Activated naive CD8-positive, alpha-beta T cell treated with anti-CD3 and anti-CD28 coated beads, Interleukin-2, amount 10 ng/mL, durations not matched to agents 7 days and 5 days (primary cell): ENCODE measurements at regions not wholly inside any gene's neighbourhood (a gene's known extent, or its start where the extent isn't known, plus 50 kb on each side); places are given as distances from the start of the nearest gene placed in this dataset.

Experiments used
- ATAC-seq: fragments of 150-1000 bp; cut with Tn5 transposase; one replicate; pipeline ENCODE4 v1.10.0; 2021; ENCODE audit warnings: low read depth, moderate library complexity
- POLR2A ChIA-PET: fragments of 350-600 bp; sonication (Branson Sonifier 250); formaldehyde crosslinking; loops from one replicate; lab custom pipeline; 2021; ENCODE audit warnings: antibody characterized with exemption; lab: Charles Lee
- DNase-seq: peaks from one replicate; pipeline ENCODE4 v3.0.0; 2021
- H3K27ac Mint-ChIP-seq: one replicate; pipeline ENCODE4 v1.8.0; 2022; ENCODE audit warnings: mild to moderate bottlenecking, mixed read lengths
- H3K27me3 Mint-ChIP-seq: one replicate; pipeline ENCODE4 v1.8.0; 2022; ENCODE audit warnings: mild to moderate bottlenecking, moderate library complexity, mixed read lengths
- H3K36me3 Mint-ChIP-seq: one replicate; pipeline ENCODE4 v1.8.0; 2021; ENCODE audit warnings: mild to moderate bottlenecking, mixed read lengths
- H3K4me1 Mint-ChIP-seq: one replicate; pipeline ENCODE4 v1.8.0; 2021; ENCODE audit warnings: mixed read lengths
- H3K4me3 Mint-ChIP-seq: one replicate; pipeline ENCODE4 v1.8.0; 2022; ENCODE audit warnings: mild to moderate bottlenecking, moderate library complexity, mixed read lengths
- H3K9me3 Mint-ChIP-seq: one replicate; pipeline ENCODE4 v1.8.0; 2021; ENCODE audit warnings: mixed read lengths

- POLR2A ChIA-PET, result no interaction called here
These were observed 277.4 kb downstream of the BLID start for GRCh38 chr11:121838571-121838970.

DNA sequence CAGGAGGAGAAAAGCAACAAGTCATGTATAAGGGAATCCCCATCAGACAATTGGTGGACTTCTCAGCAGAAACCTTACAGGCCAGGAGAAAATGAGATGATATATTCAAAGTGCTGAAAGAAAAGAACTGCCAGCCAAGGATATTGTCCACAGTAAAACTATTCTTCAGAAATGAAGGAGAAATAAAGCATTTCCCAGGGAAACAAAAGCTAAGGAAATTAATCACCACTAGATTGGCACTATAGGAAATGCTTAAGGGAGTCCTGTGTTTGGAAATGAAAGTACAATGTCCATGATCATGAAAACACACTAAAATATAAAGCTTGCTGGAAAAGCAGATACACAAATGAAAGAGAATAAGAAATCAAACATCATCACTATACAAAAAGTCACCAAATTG lies 282.0 kb downstream of the BLID start:
- no peak for DNase-seq
- peaks cover 1% of the 10 kb centered on the region for H3K27me3 Mint-ChIP-seq
- H3K4me1 Mint-ChIP-seq, result no peaks in the 10 kb centered on the region
- ATAC-seq, result no peak
- peaks cover 7% of the 10 kb centered on the region for H3K9me3 Mint-ChIP-seq
- H3K4me3 Mint-ChIP-seq, result no peak overlapping the region
- POLR2A ChIA-PET, result no interaction called here
- H3K27ac Mint-ChIP-seq, result no peak overlapping the region
- H3K36me3 Mint-ChIP-seq, result no peaks in the 10 kb centered on the region

More at GRCh38 chr11:121838571-121838970, 277.4 kb downstream of the BLID start:
- ATAC-seq, result no peak
- Mint-ChIP-seq H3K9me3 (peaks cover 2% of the 10 kb centered on the region), H3K36me3 (no peaks in the 10 kb centered on the region), H3K27me3 (peaks cover 1% of the 10 kb centered on the region), H3K4me3 (no peak overlapping the region), H3K27ac (no peak overlapping the region), H3K4me1 (no peaks in the 10 kb centered on the region)
- DNase-seq, result no peak

DNA sequence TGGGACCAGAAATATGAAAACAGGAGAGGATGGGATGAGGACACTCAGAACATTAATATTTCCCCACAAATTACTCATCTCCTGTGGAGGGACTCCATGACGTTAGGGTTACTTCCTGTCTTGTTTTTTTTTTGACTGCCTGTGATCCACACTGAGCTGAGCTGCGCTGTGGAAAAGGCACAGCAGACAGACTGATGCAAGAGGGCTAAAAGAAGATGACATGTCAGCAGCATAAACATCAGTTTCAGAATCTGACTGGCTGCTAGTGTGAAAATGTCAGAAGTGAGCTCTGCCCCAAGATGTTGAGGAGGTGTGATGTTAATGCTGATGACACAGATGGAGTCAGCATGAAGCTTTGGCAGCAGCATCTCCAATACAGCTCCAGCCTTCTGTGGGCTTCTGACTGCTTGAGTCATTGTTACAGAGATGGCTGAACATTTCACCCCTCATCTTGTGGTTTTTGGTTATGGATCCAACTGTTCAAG lies 286.8 kb downstream of the BLID start:
- no peak for ATAC-seq

GRCh38 chr11:121814962-121815361 lies 301.1 kb downstream of the BLID start:
- Mint-ChIP-seq H3K27ac (no peak overlapping the region), H3K4me3 (no peak overlapping the region), H3K4me1 (no peaks in the 10 kb centered on the region), H3K27me3 (no peaks in the 10 kb centered on the region), H3K9me3 (peaks cover 13% of the 10 kb centered on the region), H3K36me3 (no peaks in the 10 kb centered on the region)
- DNase-seq, result no peak
- POLR2A ChIA-PET, result no interaction called here
- ATAC-seq, result no peak

More for the DNA sequence above, 286.8 kb downstream of the BLID start:
- Mint-ChIP-seq H3K36me3 (no peaks in the 10 kb centered on the region), H3K27me3 (peaks cover 1% of the 10 kb centered on the region), H3K4me1 (no peaks in the 10 kb centered on the region), H3K4me3 (no peak overlapping the region), H3K27ac (no peak overlapping the region), H3K9me3 (peaks cover 9% of the 10 kb centered on the region)
- POLR2A ChIA-PET, result no interaction called here
- DNase-seq, result no peak

DNA sequence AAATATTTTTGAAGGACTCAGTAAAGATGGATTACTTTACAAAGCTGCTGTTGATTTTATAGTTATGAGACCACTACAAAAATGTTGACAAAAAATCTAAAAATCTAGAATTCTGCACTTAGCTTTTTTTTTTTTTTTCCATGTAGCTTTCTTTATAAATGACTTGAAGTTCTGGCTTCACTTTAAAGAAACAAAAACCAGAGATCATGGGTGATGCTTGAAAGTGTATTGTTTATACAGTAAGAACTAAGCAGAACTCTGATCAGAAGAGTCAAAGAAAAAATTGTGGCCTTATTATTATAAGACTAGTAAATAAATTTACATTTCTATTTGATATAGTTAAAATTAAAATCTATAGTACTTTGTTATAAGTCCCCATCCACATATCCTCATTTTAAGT lies 301.7 kb downstream of the BLID start:
- POLR2A ChIA-PET, result no interaction called here
- no peaks in the 10 kb centered on the region for H3K36me3 Mint-ChIP-seq
- H3K9me3 Mint-ChIP-seq, result peaks cover 13% of the 10 kb centered on the region
- DNase-seq, result no peak
- no peak overlapping the region for H3K4me3 Mint-ChIP-seq
- no peaks in the 10 kb centered on the region for H3K4me1 Mint-ChIP-seq
- H3K27ac Mint-ChIP-seq, result no peak overlapping the region
- no peaks in the 10 kb centered on the region for H3K27me3 Mint-ChIP-seq
- ATAC-seq, result no peak

GRCh38 chr11:121810291-121810690 lies 305.7 kb downstream of the BLID start:
- no peak for DNase-seq
- peaks cover 9% of the 10 kb centered on the region for H3K9me3 Mint-ChIP-seq
- no peaks in the 10 kb centered on the region for H3K36me3 Mint-ChIP-seq
- no peak overlapping the region for H3K4me3 Mint-ChIP-seq
- no peaks in the 10 kb centered on the region for H3K4me1 Mint-ChIP-seq
- POLR2A ChIA-PET, result no interaction called here
- no peak overlapping the region for H3K27ac Mint-ChIP-seq
- no peaks in the 10 kb centered on the region for H3K27me3 Mint-ChIP-seq
- ATAC-seq, result no peak

DNA sequence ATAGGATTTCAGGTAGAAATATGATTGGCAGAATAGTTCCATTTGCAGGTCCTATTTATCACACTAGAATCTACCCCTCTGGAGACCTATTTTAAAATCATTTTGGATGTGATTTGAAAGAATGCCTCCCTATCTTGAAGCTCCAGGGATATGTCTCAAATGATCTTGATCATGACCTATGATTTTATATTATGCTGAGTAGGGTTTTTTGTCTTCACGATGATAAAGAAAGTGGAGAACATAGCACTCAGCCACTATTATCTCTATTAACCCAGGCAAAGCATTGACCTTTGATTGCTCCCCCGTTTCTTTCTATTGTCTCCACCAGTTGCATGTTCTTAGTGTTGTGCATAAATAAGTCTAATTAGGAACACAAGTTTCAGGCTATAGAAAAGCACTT lies 307.9 kb downstream of the BLID start:
- Mint-ChIP-seq H3K4me3 (no peak overlapping the region), H3K36me3 (no peaks in the 10 kb centered on the region), H3K4me1 (no peaks in the 10 kb centered on the region), H3K27me3 (no peaks in the 10 kb centered on the region), H3K27ac (no peak overlapping the region), H3K9me3 (peaks cover 8% of the 10 kb centered on the region)
- POLR2A ChIA-PET, result no interaction called here
- DNase-seq (no peak), ATAC-seq (no peak)

- ATAC-seq (no peak), DNase-seq (no peak)
- H3K9me3 Mint-ChIP-seq, result no peaks in the 10 kb centered on the region
- H3K27me3 Mint-ChIP-seq, result no peaks in the 10 kb centered on the region
- no peak overlapping the region for H3K27ac Mint-ChIP-seq
- POLR2A ChIA-PET, result no interaction called here
- no peaks in the 10 kb centered on the region for H3K36me3 Mint-ChIP-seq
- H3K4me1 Mint-ChIP-seq, result no peaks in the 10 kb centered on the region
- H3K4me3 Mint-ChIP-seq, result no peak overlapping the region
These were observed 309.0 kb downstream of the BLID start for GRCh38 chr11:121807051-121807450.

- ATAC-seq (no peak), DNase-seq (no peak)
- Mint-ChIP-seq H3K4me1 (no peaks in the 10 kb centered on the region), H3K9me3 (peaks cover 6% of the 10 kb centered on the region), H3K36me3 (no peaks in the 10 kb centered on the region), H3K27ac (no peak overlapping the region), H3K27me3 (peaks cover 3% of the 10 kb centered on the region), H3K4me3 (no peak overlapping the region)
- POLR2A ChIA-PET, result no interaction called here
These were observed 313.5 kb downstream of the BLID start for GRCh38 chr11:121802542-121802941.

DNA sequence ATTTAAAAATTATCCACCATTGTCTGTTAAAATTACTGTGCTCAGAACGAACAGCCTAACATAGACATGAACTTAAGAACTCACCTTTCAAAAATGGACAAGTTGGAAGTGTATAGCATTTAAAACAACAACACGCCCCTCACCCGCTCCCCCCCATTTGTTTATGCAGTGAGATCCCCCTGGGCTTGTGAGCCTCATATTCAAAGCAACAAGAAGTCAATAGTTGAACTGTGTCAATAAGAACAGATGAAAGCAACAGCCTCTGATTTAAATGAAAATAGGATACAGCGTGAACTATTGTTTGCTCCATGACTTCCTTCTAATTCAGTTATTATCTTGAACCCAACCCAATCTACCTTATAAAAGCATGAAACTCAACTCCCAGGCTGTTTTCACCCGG lies 314.2 kb downstream of the BLID start:
- POLR2A ChIA-PET, result no interaction called here
- peaks cover 6% of the 10 kb centered on the region for H3K9me3 Mint-ChIP-seq
- H3K4me1 Mint-ChIP-seq, result no peaks in the 10 kb centered on the region
- no peak for ATAC-seq
- H3K36me3 Mint-ChIP-seq, result no peaks in the 10 kb centered on the region
- H3K27me3 Mint-ChIP-seq, result peaks cover 3% of the 10 kb centered on the region
- H3K27ac Mint-ChIP-seq, result no peak overlapping the region
- DNase-seq, result no peak
- H3K4me3 Mint-ChIP-seq, result no peak overlapping the region

DNA sequence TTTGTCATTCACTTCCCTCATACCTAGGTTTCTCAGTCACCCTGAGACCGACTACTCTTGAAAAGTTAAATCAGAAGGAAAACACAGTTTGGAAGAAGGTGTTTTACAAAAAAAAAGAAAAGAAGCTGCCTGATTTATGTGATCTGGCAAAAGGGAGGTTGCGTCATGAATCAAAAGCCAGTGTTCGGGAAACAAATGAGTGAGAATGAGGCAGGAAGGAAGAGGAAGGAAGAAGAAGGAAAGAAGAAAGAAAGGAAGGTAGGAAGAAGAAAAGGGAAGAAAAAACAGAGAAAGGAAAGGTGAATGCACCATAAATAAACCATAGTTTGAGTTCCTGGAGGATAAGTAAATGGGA lies 314.6 kb downstream of the BLID start:
- Mint-ChIP-seq H3K4me1 (no peaks in the 10 kb centered on the region), H3K36me3 (no peaks in the 10 kb centered on the region), H3K27me3 (peaks cover 3% of the 10 kb centered on the region), H3K9me3 (peaks cover 6% of the 10 kb centered on the region), H3K27ac (no peak overlapping the region), H3K4me3 (no peak overlapping the region)
- ATAC-seq (no peak), DNase-seq (no peak)
- POLR2A ChIA-PET, result no interaction called here

- H3K27me3 Mint-ChIP-seq, result peaks cover 3% of the 10 kb centered on the region
- POLR2A ChIA-PET, result no interaction called here
These were observed 315.2 kb downstream of the BLID start for GRCh38 chr11:121800731-121801393.

GRCh38 chr11:121800240-121800639 lies 315.8 kb downstream of the BLID start:
- H3K27ac Mint-ChIP-seq, result no peak overlapping the region
- no peaks in the 10 kb centered on the region for H3K4me1 Mint-ChIP-seq
- peaks cover 3% of the 10 kb centered on the region for H3K27me3 Mint-ChIP-seq
- no peak for ATAC-seq
- peaks cover 6% of the 10 kb centered on the region for H3K9me3 Mint-ChIP-seq
- DNase-seq, result no peak
- H3K4me3 Mint-ChIP-seq, result no peak overlapping the region
- POLR2A ChIA-PET, result no interaction called here
- no peaks in the 10 kb centered on the region for H3K36me3 Mint-ChIP-seq

More at GRCh38 chr11:121800731-121801393, 315.2 kb downstream of the BLID start:
- Mint-ChIP-seq H3K27ac (no peak overlapping the region), H3K4me3 (no peak overlapping the region), H3K4me1 (no peaks in the 10 kb centered on the region), H3K36me3 (no peaks in the 10 kb centered on the region), H3K9me3 (peaks cover 6% of the 10 kb centered on the region)
- ATAC-seq (no peak), DNase-seq (no peak)

GRCh38 chr11:121797496-121797895 lies 318.5 kb downstream of the BLID start:
- Mint-ChIP-seq H3K9me3 (peaks cover 6% of the 10 kb centered on the region), H3K27me3 (peaks cover 3% of the 10 kb centered on the region), H3K4me1 (no peaks in the 10 kb centered on the region), H3K27ac (no peak overlapping the region), H3K4me3 (no peak overlapping the region), H3K36me3 (no peaks in the 10 kb centered on the region)
- ATAC-seq, result no peak
- DNase-seq, result no peak
- POLR2A ChIA-PET, result no interaction called here
